ENCODE measurements at regions not wholly inside any gene's neighbourhood (a gene's known extent, or its start where the extent isn't known, plus 50 kb on each side); places are given as distances from the start of the nearest gene placed in this dataset.

- Mint-ChIP-seq H3K27me3 (ENCODE audit: low read depth in 3 of 3) (no peaks in the 10 kb centered on the region), H3K4me3 (no peak overlapping the region), H3K27ac (no peak overlapping the region), H3K9me3 (no peaks in the 10 kb centered on the region), H3K36me3 (no peaks in the 10 kb centered on the region), H3K4me1 (no peaks in the 10 kb centered on the region)
- H3K27ac ChIP-seq (ENCODE audit: low read depth in 1 of 2, low read length in 2 of 2) = no peak overlapping the region
- no peaks in the 10 kb centered on the region for H3K27me3 ChIP-seq (ENCODE audit: control insufficient read depth in 2 of 2, insufficient read depth in 2 of 2, low read length in 2 of 2)
- no peak for DNase-seq
- H3K79me2 ChIP-seq (ENCODE audit: insufficient read depth, low read length) = no peaks in the 10 kb centered on the region
- intact Hi-C loops (cut with micrococcal nuclease) = no loop called here
- no peak overlapping the region for H3K4me3 ChIP-seq (replicated peaks in 1 of 3; ENCODE audit: low read depth in 2 of 3, low read length in 3 of 3)
- no peaks in the 10 kb centered on the region for H3K4me1 ChIP-seq (ENCODE audit: control insufficient read depth in 1 of 2, insufficient read depth in 2 of 2, low read length in 2 of 2)
- H3K4me2 ChIP-seq (replicated peaks; ENCODE audit: extremely low read depth, low read length, poor library complexity, severe bottlenecking) = no peak overlapping the region
- no CpG with 5 or more reads among the region's 2 CpGs for WGBS (ENCODE audit: insufficient coverage)
- H3K9ac ChIP-seq (ENCODE audit: insufficient read depth, low read length, poor library complexity, severe bottlenecking) = no peak overlapping the region
- no peaks in the 10 kb centered on the region for H3K9me3 ChIP-seq (replicated peaks in 1 of 2; ENCODE audit: control insufficient read depth in 1 of 2, insufficient read depth in 1 of 2, low read length in 2 of 2)
- no peak for TF ChIP-seq CTCF (IDR thresholded peaks at IDR 0.05)
- no peak overlapping the region for H2AFZ ChIP-seq (ENCODE audit: insufficient read depth, low read depth, low read length, poor library complexity, severe bottlenecking)
- no peaks in the 10 kb centered on the region for H3K36me3 ChIP-seq (replicated peaks in 1 of 2; ENCODE audit: control insufficient read depth in 1 of 2, insufficient read depth in 2 of 2, low read length in 2 of 2)
- H4K20me1 ChIP-seq (ENCODE audit: insufficient read depth, low read length) = no peaks in the 10 kb centered on the region
These were observed 1303.3 kb downstream of the OTOL1 start for GRCh38 chr3:162799910-162800309.

- H2AFZ ChIP-seq (ENCODE audit: insufficient read depth, low read depth, low read length, poor library complexity, severe bottlenecking) = no peak overlapping the region
- WGBS (ENCODE audit: insufficient coverage) = no CpG with 5 or more reads among the region's 4 CpGs
These were observed 1305.8 kb downstream of the OTOL1 start for GRCh38 chr3:162802228-162802965.

More at GRCh38 chr3:162802228-162802965, 1305.8 kb downstream of the OTOL1 start:
- no peaks in the 10 kb centered on the region for H3K27me3 Mint-ChIP-seq (ENCODE audit: low read depth in 3 of 3)
- intact Hi-C loops (cut with micrococcal nuclease) = no loop called here
- H4K20me1 ChIP-seq (ENCODE audit: insufficient read depth, low read length) = no peaks in the 10 kb centered on the region
- DNase-seq = no peak
- no peaks in the 10 kb centered on the region for H3K36me3 ChIP-seq (replicated peaks in 1 of 2; ENCODE audit: control insufficient read depth in 1 of 2, insufficient read depth in 2 of 2, low read length in 2 of 2)
- H3K4me1 ChIP-seq (ENCODE audit: control insufficient read depth in 1 of 2, insufficient read depth in 2 of 2, low read length in 2 of 2) = no peaks in the 10 kb centered on the region
- H3K4me3 ChIP-seq (replicated peaks in 1 of 3; ENCODE audit: low read depth in 2 of 3, low read length in 3 of 3) = no peak overlapping the region
- no peak overlapping the region for H3K9ac ChIP-seq (ENCODE audit: insufficient read depth, low read length, poor library complexity, severe bottlenecking)
- no peak for TF ChIP-seq CTCF (IDR thresholded peaks at IDR 0.05)
- H3K4me1 Mint-ChIP-seq = no peaks in the 10 kb centered on the region
- H3K9me3 Mint-ChIP-seq = peaks cover 0 to 2% (median 0%) of the 10 kb centered on the region in 7 donors
- no peaks in the 10 kb centered on the region for H3K27me3 ChIP-seq (ENCODE audit: control insufficient read depth in 2 of 2, insufficient read depth in 2 of 2, low read length in 2 of 2)
- no peaks in the 10 kb centered on the region for H3K9me3 ChIP-seq (replicated peaks in 1 of 2; ENCODE audit: control insufficient read depth in 1 of 2, insufficient read depth in 1 of 2, low read length in 2 of 2)
- H3K27ac Mint-ChIP-seq = no peak overlapping the region
- no peaks in the 10 kb centered on the region for H3K36me3 Mint-ChIP-seq
- H3K4me3 Mint-ChIP-seq = no peak overlapping the region
- no peaks in the 10 kb centered on the region for H3K79me2 ChIP-seq (ENCODE audit: insufficient read depth, low read length)
- H3K27ac ChIP-seq (ENCODE audit: low read depth in 1 of 2, low read length in 2 of 2) = no peak overlapping the region
- no peak overlapping the region for H3K4me2 ChIP-seq (replicated peaks; ENCODE audit: extremely low read depth, low read length, poor library complexity, severe bottlenecking)

Measured in CD14-positive monocyte (primary cell).